ENCODE measurements at regions not wholly inside any gene's neighbourhood (a gene's known extent, or its start where the extent isn't known, plus 50 kb on each side); places are given as distances from the start of the nearest gene placed in this dataset.

DNA sequence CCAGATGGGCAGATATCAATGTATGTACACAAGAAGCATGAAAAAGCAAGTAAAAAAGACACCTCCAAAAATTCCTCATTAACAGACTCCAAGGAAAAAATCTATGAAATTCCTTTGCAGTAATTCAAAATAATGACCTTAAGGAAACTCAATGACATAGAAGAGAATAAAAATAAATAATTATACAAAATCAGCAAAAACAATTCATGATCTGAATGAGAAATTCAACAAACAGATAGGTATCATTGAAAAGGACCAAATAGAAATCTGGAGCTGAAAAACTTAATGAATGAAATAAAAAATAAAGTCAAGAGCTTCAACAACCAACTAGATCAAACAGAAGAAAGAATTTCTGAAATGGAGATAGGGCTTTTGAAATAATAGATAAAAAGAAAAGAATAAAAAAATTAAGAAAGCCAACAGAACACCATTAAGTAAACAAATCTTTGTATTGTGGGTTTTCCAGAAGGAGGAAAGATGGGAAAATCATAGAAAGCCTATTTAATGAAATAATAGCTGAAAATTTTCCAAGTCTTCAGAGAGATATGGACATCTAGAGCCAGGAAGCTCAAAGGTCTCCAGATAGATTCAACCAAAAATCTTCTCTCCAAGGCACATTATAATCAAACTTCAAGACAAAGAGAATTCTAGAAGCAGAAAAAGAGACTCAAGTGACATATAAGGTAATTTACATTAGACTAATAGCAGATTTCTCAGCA lies 52.0 kb upstream of the KCNK1 start:
- ATAC-seq (no peak), DNase-seq (ENCODE audit: missing footprints) (no peak)
- intact Hi-C loops (cut with DNase I) = no loop called here

All from Right ventricle myocardium inferior (tissue), 1 donor.